GM10266 (cell line): ENCODE measurements at regions not wholly inside any gene's neighbourhood (a gene's known extent, or its start where the extent isn't known, plus 50 kb on each side); places are given as distances from the start of the nearest gene placed in this dataset.
"Not testable (repeated sequence)": the region's sequence is repeated elsewhere in the genome, so short reads cannot be mapped to it uniquely, and the experiment has no call there.

ENCODE experiments used
- DNase-seq: peaks from one replicate; pipeline ENCODE4 v3.0.0; 2012; ENCODE audit errors: extremely low spot score
- CTCF ChIP-seq: IDR thresholded peaks from 2 replicates; pipeline ENCODE4 v1.5.1; 2012; ENCODE audit warnings: mild to moderate bottlenecking, low read depth; ENCODE audit not compliant: control insufficient read depth, insufficient read depth; ENCODE audit errors: missing control alignments

GRCh38 chr3:11711876-11712275 lies 68.2 kb upstream of the VGLL4 start:
- no peak for TF ChIP-seq CTCF

GRCh38 chr3:11709782-11710181 lies 66.1 kb upstream of the VGLL4 start:
- TF ChIP-seq CTCF, result no peak
- no peak for DNase-seq

More at GRCh38 chr3:11711876-11712275, 68.2 kb upstream of the VGLL4 start:
- no peak for DNase-seq

- not testable (repeated sequence) for DNase-seq
Observed at GRCh38 chr3:11707084-11707483, 63.4 kb upstream of the VGLL4 start.

GRCh38 chr3:11706604-11707003 lies 62.9 kb upstream of the VGLL4 start:
- DNase-seq, result no peak
- TF ChIP-seq CTCF, result no peak

GRCh38 chr3:11705049-11705448 lies 61.3 kb upstream of the VGLL4 start:
- no peak for DNase-seq
- no peak for TF ChIP-seq CTCF

- no peak for DNase-seq
- no peak for TF ChIP-seq CTCF
Observed at GRCh38 chr3:11703146-11703545, 59.4 kb upstream of the VGLL4 start.

- TF ChIP-seq CTCF, result no peak
- no peak for DNase-seq
Observed at GRCh38 chr3:11699083-11699427, 55.3 kb upstream of the VGLL4 start.

GRCh38 chr3:11698326-11699082 lies 54.8 kb upstream of the VGLL4 start:
- no peak for TF ChIP-seq CTCF
- DNase-seq, result no peak
